ENCODE measurements at regions not wholly inside any gene's neighbourhood (a gene's known extent, or its start where the extent isn't known, plus 50 kb on each side); places are given as distances from the start of the nearest gene placed in this dataset.

GRCh38 chr4:180564026-180564425 lies 1679.2 kb upstream of the TENM3 start:
- no peak for DNase-seq

GRCh38 chr4:180564448-180564847 lies 1678.8 kb upstream of the TENM3 start:
- DNase-seq: no peak

DNA sequence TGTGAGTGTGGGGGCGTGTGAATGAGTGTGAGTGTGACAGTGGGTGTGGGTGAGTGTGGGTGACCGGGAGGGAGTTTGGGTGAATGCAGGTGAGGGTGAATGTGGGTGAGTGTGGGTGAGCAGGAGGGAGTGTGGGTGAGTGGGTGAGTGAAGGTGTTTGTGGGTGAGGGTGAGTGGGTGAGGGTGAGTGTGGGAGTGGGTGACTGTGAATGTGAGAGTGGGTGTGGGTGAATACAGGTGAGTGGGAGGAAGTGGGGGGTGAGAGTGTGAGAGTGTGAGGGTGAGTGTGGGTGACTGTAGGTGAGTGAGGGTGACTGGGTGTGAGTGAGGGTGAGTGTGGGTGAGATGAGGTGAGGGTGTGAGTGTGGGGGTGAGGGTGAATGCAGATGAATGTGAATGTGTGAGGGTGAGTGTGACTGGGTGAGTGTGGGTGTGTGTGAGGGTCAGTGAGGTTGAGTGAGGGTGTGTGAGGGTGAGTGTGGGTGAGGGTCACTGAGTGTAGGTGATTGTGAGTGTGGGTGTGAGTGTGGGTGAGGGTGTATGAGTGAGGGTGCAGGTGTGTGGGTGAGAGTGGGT lies 1677.3 kb upstream of the TENM3 start:
- no peak for DNase-seq

- DNase-seq: no peak
Observed at GRCh38 chr4:180566492-180566891, 1676.7 kb upstream of the TENM3 start.

DNA sequence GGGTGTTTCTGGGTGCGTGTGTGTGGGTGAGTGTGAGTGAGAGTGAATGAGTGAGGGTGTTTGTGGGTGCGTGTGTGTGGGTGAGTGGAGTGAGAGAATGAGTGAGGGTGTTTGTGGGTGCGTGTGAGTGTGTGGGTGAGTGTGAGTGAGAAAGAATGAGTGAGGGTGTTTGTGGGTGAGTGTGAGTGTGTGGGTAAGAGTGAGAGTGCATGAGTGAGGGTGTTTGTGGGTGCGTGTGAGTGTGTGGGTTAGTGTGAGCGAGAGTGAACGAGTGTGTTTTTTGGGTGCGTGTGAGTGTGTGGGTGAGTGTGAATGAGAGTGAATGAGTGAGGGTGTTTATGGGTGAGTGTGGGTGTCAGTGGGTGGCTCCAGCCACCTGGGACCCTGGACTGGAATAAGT lies 1676.1 kb upstream of the TENM3 start:
- DNase-seq: no peak

DNA sequence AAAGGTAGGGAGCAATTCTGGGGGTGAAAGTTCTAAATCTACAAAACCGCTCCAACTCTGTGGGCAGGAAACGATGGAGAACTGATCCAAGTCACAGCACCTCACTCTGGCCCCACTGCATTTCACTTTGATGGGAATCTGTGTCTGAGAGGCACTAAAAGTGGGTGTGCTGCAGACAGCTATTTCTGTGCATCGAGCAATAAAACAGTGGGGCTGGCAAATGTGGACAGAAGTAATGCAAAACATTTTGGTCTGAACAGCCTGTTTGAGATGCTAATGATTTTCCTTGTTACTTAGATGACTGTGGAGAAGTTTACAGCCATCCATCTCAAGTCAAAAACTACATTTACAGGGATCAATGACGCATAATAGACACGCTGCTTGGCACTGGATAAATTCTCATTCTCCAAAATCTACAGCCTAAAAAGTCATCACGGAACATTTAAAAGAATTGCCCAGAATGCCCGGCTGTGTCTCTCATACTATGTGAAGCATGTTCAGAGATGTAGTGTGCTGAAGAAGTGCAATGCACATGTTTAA lies 1671.6 kb upstream of the TENM3 start:
- no peak for DNase-seq

- DNase-seq: no peak
Observed at GRCh38 chr4:180578175-180578574, 1665.0 kb upstream of the TENM3 start.

DNA sequence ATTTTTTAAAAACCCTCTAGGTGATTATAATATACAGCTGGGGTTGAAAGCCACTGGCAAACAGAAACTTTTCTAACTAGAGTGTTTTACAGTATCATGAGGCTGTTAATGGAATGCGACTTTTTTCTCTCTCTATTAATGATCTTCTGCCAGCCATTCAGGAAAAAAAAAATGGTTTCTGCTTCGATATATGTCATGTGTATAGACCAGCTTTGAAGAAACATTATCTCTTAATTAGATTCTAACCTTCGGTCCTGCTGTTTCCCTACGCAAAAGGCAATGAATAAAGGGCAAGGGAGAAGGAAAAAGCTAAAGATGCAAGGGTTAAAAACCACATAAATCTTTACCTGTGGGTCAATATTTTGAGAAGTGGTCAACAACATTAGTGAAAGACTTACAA lies 1662.1 kb upstream of the TENM3 start:
- no peak for DNase-seq

DNA sequence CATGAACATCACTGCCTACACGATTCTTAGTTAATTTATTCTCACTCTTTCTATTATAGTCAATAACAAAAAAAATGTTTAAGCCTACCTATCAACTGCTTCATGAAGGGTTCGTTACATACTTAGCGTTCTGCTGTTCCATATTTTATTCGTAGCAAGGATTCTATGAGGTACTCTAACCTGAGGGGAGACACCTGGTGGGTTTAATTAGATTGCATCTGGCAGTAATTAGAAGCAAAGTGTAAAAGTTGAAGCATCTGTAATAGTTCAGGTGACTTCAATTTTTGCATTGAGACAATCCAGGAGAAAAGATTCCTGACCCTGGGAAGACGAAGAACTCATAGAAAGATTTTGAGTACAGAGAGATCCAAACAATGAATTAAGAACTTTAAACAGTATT lies 1655.8 kb upstream of the TENM3 start:
- DNase-seq: no peak

DNA sequence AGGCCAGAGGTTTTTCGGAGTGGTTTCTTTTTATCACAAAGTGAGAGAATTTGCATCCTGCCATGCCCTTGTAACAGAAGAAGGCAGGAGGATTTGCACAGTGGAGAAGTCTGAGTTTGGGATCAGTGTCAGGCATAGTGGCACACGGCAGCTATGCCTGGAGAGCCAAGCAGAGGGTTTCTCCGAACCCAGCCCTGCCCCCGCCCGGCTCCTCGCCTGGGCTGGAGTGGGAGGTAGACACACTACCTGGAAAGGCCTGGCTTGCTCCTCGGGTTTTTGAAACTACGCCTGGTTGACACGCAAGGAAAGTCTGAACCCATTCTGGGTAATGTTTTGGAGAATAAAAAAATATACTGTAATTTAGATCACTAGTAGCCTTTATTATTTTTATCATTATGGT lies 1653.6 kb upstream of the TENM3 start:
- no peak for DNase-seq

DNA sequence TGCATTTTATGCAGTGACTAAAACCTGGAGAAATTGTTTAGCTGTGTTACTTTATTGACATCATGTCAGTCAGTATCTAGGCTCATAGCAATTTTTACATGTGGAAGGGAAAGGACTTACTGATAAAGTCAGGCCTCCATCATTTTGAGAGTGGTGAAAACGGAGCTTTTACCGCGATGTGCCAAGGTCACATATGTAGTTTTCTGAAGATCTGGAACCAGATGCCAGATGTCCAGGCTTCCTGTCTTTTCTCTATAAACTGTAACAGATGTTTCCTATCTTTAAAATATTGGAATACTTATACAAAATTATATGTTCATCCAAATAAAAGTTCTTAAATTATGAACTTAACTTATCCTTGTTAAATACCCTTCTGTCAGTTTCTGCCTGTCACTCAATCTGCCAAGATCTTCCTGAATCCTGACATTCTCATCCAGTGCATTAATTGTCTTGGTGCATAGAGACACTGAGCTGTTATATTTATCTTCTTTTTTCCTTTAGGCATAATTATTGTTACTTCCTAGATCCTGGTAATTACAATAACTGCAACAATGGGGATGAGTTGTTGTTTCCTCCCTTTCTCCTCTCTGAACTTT lies 1646.2 kb upstream of the TENM3 start:
- no peak for DNase-seq

GRCh38 chr4:180598281-180598680 lies 1644.9 kb upstream of the TENM3 start:
- DNase-seq: no peak

DNA sequence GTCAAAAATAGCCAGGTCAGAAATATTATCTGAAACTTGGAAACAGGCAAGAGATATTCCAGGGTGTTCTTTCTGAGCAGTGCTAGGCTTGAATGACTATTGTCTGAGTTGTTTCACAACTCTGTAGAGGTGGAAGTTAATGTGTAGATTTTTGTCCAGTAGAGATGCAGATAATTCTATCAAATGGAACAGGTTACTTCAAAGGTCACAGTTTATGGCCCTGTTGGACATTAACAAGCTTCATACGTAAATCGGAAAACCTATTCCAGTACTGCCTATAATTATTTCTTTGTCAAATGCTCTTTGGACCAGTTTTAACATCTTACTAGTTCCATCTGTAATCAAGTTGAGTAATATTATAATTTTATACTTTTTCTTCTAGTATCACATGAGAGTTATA lies 1639.4 kb upstream of the TENM3 start:
- no peak for DNase-seq

DNA sequence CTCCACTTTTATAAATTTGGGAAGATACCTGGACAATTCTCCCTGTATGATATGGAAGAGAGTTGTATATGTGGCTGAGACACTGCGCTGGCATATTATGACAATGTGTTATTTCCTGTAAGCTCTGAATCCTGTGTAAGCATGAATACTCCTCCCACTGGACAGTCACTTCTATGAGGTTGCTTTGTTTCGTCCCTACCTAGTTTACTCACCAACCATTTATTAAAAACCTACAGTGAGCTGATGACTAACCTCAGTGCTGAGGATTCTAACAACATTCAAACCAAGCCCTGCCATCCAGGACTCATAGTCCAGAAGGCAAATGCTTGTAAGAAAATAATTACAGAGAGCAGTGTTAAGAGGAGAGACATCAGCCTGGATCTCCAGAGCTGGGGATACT lies 1632.9 kb upstream of the TENM3 start:
- no peak for DNase-seq

DNA sequence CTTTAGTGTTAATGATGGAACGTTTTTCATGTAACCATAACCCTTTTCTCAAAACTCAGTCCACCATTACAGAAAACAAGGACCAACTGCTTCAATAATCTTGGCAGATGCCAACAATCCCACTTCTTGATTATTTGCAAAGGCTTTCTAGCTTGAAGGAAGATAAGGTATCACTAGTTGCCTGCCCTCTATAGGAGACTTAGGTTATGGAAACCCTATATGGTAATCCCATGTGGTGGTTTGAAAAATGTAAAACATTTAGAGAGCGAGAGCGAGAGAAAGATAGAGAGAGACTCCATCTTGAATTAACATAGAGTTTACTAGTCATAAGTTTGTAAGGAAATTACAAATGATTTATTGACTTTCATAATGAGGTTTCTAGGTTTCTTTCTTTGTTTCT lies 1627.5 kb upstream of the TENM3 start:
- no peak for DNase-seq

GRCh38 chr4:180617196-180617595 lies 1626.0 kb upstream of the TENM3 start:
- DNase-seq: no peak

GRCh38 chr4:180618396-180618795 lies 1624.8 kb upstream of the TENM3 start:
- DNase-seq: no peak

GRCh38 chr4:180619440-180619839 lies 1623.8 kb upstream of the TENM3 start:
- no peak for DNase-seq

- DNase-seq: no peak
Observed at GRCh38 chr4:180622254-180622653, 1620.9 kb upstream of the TENM3 start.

GRCh38 chr4:180625653-180626052 lies 1617.5 kb upstream of the TENM3 start:
- DNase-seq: no peak

DNA sequence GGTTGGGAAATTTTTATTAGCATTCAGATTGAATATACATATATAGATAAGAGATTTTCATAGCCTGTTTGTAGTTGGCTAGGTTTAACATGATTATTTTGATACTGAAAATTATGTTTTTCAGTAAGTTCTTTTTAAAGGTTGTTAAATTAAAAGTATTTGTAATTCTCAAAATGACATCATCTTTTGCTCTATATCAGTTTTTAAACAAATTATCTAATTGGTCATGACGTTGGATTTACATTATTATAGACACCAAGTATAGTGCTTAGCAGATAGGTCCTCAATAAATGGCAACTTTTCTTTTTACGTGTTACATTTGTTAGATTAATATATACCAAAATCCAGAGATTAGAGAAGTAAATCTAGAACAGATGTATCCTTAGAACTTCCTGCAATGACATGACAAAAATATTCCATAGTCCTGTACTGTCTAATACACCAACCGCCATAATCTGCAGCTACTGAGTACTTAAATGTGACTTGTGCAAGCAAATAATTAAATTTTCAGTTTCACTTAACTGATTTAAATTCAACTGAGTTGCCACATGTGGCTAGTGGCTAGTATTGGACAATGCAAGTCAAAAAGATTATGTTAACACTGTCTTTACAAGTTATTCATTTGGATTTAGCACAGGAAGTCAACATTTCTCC lies 1613.1 kb upstream of the TENM3 start:
- no peak for DNase-seq

DNA sequence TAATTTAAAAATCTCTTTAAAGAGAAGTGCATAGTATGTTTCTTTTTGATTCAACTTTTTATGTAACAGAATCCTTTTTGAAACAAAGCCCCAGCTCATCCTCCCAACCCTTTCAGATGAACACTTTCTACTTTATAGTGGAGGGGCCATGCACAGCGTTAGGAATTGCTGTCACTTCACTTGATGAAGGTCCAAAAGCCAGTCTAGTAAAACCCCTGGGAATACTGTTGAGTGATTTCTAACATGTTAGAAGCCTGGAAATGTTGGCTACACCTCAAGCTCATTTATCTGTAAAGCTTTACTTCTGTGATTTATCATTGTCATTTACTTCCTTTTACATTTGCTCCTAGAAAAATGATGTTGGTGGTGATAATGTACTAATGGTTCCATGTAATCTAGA lies 1608.9 kb upstream of the TENM3 start:
- DNase-seq: no peak

GRCh38 chr4:180635281-180635680 lies 1607.9 kb upstream of the TENM3 start:
- DNase-seq: no peak

- no peak for DNase-seq
Observed at GRCh38 chr4:180636696-180637404, 1606.4 kb upstream of the TENM3 start.
